ENCODE measurements at regions not wholly inside any gene's neighbourhood (a gene's known extent, or its start where the extent isn't known, plus 50 kb on each side); places are given as distances from the start of the nearest gene placed in this dataset.

GRCh38 chr3:177729956-177730681 lies 532.8 kb upstream of the TBL1XR1 start:
- no peak for DNase-seq

GRCh38 chr3:177730814-177731213 lies 533.5 kb upstream of the TBL1XR1 start:
- no peak for DNase-seq

GRCh38 chr3:177731644-177732268 lies 534.5 kb upstream of the TBL1XR1 start:
- no peak for DNase-seq

- no peak for DNase-seq
Observed at GRCh38 chr3:177733233-177733632, 536.0 kb upstream of the TBL1XR1 start.

GRCh38 chr3:177733936-177734335 lies 536.7 kb upstream of the TBL1XR1 start:
- DNase-seq = no peak

GRCh38 chr3:177735431-177735830 lies 538.1 kb upstream of the TBL1XR1 start:
- no peak for DNase-seq

- no peak for DNase-seq
Observed at GRCh38 chr3:177739461-177739860, 542.2 kb upstream of the TBL1XR1 start.

GRCh38 chr3:177740254-177740653 lies 543.0 kb upstream of the TBL1XR1 start:
- no peak for DNase-seq

- no peak for DNase-seq
Observed at GRCh38 chr3:177742273-177742672, 545.0 kb upstream of the TBL1XR1 start.

- DNase-seq = no peak
Observed at GRCh38 chr3:177743173-177743890, 546.0 kb upstream of the TBL1XR1 start.

- no peak for DNase-seq
Observed at GRCh38 chr3:177744873-177745606, 547.8 kb upstream of the TBL1XR1 start.

- DNase-seq = no peak
Observed at GRCh38 chr3:177745607-177746005, 548.3 kb upstream of the TBL1XR1 start.

- no peak for DNase-seq
Observed at GRCh38 chr3:177746337-177746933, 549.2 kb upstream of the TBL1XR1 start.

- DNase-seq = no peak
Observed at GRCh38 chr3:177749836-177750235, 552.6 kb upstream of the TBL1XR1 start.

GRCh38 chr3:177750436-177750835 lies 553.2 kb upstream of the TBL1XR1 start:
- no peak for DNase-seq

- no peak for DNase-seq
Observed at GRCh38 chr3:177751770-177752169, 554.5 kb upstream of the TBL1XR1 start.

- DNase-seq = no peak
Observed at GRCh38 chr3:177752831-177753230, 555.5 kb upstream of the TBL1XR1 start.

- no peak for DNase-seq
Observed at GRCh38 chr3:177753451-177754155, 556.3 kb upstream of the TBL1XR1 start.

GRCh38 chr3:177754508-177754921 lies 557.2 kb upstream of the TBL1XR1 start:
- no peak for DNase-seq

- DNase-seq = peak; percentile 29 to 58
Observed at GRCh38 chr3:177758126-177758525, 560.8 kb upstream of the TBL1XR1 start.

- DNase-seq = no peak
Observed at GRCh38 chr3:177760803-177761202, 563.5 kb upstream of the TBL1XR1 start.

- DNase-seq = no peak
Observed at GRCh38 chr3:177764377-177764912, 567.2 kb upstream of the TBL1XR1 start.
